ENCODE measurements at regions not wholly inside any gene's neighbourhood (a gene's known extent, or its start where the extent isn't known, plus 50 kb on each side); places are given as distances from the start of the nearest gene placed in this dataset.

DNA sequence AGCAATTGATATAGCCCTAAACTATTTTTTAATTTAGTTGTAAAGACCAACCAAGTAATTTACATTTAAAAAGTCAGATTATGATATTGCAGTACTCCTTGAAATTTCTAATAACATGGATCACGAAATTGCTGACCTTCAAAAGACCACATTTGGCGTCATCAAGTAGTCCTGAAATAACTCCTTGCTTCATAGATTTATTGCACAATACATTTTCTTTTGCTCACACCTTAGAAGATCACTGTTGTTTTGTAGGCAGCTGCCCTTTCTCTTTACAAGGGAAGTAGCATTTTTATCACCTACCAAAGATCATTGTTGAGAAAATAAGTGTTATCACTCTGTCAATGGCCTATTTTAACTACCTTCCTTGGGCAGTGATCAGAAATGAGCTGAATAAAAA lies 815.8 kb downstream of the METTL15 start:
- Histone ChIP-seq H3K27ac (replicated peaks) (no peak overlapping the region), H3K27me3 (ENCODE audit: insufficient read depth, poor library complexity, severe bottlenecking) (no peaks in the 10 kb centered on the region), H3K4me3 (replicated peaks; ENCODE audit: insufficient read depth, low read length) (no peak overlapping the region)
- TF ChIP-seq, protein P1, sequence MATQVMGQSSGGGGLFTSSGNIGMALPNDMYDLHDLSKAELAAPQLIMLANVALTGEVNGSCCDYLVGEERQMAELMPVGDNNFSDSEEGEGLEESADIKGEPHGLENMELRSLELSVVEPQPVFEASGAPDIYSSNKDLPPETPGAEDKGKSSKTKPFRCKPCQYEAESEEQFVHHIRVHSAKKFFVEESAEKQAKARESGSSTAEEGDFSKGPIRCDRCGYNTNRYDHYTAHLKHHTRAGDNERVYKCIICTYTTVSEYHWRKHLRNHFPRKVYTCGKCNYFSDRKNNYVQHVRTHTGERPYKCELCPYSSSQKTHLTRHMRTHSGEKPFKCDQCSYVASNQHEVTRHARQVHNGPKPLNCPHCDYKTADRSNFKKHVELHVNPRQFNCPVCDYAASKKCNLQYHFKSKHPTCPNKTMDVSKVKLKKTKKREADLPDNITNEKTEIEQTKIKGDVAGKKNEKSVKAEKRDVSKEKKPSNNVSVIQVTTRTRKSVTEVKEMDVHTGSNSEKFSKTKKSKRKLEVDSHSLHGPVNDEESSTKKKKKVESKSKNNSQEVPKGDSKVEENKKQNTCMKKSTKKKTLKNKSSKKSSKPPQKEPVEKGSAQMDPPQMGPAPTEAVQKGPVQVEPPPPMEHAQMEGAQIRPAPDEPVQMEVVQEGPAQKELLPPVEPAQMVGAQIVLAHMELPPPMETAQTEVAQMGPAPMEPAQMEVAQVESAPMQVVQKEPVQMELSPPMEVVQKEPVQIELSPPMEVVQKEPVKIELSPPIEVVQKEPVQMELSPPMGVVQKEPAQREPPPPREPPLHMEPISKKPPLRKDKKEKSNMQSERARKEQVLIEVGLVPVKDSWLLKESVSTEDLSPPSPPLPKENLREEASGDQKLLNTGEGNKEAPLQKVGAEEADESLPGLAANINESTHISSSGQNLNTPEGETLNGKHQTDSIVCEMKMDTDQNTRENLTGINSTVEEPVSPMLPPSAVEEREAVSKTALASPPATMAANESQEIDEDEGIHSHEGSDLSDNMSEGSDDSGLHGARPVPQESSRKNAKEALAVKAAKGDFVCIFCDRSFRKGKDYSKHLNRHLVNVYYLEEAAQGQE (IDR thresholded peaks at IDR 0.05; ENCODE audit: insufficient replicate concordance, low read depth), result no peak
- no peak for TF ChIP-seq SPI1 (IDR thresholded peaks at IDR 0.05; ENCODE audit: borderline replicate concordance, low read depth)
- TF ChIP-seq GABPA (IDR thresholded peaks at IDR 0.05; ENCODE audit: low read depth), result no peak
- TF ChIP-seq, protein P2, sequence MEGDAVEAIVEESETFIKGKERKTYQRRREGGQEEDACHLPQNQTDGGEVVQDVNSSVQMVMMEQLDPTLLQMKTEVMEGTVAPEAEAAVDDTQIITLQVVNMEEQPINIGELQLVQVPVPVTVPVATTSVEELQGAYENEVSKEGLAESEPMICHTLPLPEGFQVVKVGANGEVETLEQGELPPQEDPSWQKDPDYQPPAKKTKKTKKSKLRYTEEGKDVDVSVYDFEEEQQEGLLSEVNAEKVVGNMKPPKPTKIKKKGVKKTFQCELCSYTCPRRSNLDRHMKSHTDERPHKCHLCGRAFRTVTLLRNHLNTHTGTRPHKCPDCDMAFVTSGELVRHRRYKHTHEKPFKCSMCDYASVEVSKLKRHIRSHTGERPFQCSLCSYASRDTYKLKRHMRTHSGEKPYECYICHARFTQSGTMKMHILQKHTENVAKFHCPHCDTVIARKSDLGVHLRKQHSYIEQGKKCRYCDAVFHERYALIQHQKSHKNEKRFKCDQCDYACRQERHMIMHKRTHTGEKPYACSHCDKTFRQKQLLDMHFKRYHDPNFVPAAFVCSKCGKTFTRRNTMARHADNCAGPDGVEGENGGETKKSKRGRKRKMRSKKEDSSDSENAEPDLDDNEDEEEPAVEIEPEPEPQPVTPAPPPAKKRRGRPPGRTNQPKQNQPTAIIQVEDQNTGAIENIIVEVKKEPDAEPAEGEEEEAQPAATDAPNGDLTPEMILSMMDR (IDR thresholded peaks at IDR 0.05; ENCODE audit: insufficient read depth, low read length), result no peak
- no peak for TF ChIP-seq POLR2AphosphoS5 (IDR thresholded peaks at IDR 0.05; ENCODE audit: low read depth)
- DNase-seq (ENCODE audit: low read depth in 1 of 2, low spot score in 1 of 2), result no peak

DNA sequence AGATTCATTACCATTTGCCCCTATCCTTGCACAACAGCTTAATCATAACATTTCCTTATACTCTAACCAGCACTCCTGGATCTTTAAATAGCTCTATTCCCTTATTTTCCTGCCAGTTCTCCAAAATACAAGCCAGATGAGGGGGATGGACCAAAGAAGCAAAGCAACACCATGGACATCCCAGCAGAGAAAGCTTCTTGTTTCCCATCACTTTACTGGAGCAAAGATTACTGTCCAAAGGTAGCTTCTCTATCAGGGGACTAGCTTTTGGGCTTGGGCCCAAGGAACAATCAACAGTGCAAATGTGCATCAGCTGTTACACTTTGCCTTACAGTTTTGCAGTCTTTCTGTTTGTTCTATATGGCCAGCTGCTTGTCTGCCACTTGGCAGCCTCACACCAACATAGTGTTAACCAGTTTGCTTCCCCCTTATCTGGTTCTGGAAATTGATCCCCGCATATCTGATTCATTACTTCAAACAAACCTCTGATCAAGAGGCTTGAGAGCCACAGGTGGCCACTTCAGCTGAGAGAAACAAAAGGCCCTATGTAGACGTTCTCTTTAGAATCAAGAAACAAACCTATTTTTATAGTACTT lies 814.3 kb downstream of the METTL15 start:
- Histone ChIP-seq H3K27ac (replicated peaks) (no peak overlapping the region), H3K4me3 (replicated peaks; ENCODE audit: insufficient read depth, low read length) (no peak overlapping the region), H3K27me3 (ENCODE audit: insufficient read depth, poor library complexity, severe bottlenecking) (no peaks in the 10 kb centered on the region)
- no peak for DNase-seq (ENCODE audit: low read depth in 1 of 2, low spot score in 1 of 2)
- TF ChIP-seq POLR2AphosphoS5 (IDR thresholded peaks at IDR 0.05; ENCODE audit: low read depth) (no peak), SPI1 (IDR thresholded peaks at IDR 0.05; ENCODE audit: borderline replicate concordance, low read depth) (no peak), GABPA (IDR thresholded peaks at IDR 0.05; ENCODE audit: low read depth) (no peak)
- TF ChIP-seq, protein P2 (IDR thresholded peaks at IDR 0.05; ENCODE audit: insufficient read depth, low read length), result no peak
- TF ChIP-seq, protein P1 (IDR thresholded peaks at IDR 0.05; ENCODE audit: insufficient replicate concordance, low read depth), result no peak

DNA sequence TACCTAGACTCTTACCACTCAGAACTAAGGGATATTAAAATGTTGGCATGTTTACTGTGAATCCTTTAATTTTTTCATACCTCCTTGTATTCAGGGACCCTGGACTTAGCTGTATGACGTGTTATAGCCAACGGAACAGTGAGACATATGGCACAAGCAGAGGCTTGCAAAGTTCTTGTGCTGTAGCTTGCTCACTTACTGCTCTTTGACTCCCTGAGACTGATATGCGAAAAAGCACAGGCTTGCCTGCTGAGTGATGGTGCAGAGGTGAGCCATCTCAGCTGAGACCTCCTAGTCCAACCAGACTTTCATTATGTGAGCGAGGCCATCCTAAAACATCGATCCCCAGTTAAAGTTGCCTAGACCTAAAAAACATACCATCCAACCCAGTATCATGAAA lies 811.0 kb downstream of the METTL15 start:
- H3K27me3 ChIP-seq (ENCODE audit: insufficient read depth, poor library complexity, severe bottlenecking), result no peaks in the 10 kb centered on the region
- TF ChIP-seq POLR2AphosphoS5 (IDR thresholded peaks at IDR 0.05; ENCODE audit: low read depth), result no peak
- TF ChIP-seq, protein P2 (IDR thresholded peaks at IDR 0.05; ENCODE audit: insufficient read depth, low read length), result no peak
- TF ChIP-seq, protein P1 (IDR thresholded peaks at IDR 0.05; ENCODE audit: insufficient replicate concordance, low read depth), result no peak
- TF ChIP-seq SPI1 (IDR thresholded peaks at IDR 0.05; ENCODE audit: borderline replicate concordance, low read depth), result no peak
- no peak for TF ChIP-seq GABPA (IDR thresholded peaks at IDR 0.05; ENCODE audit: low read depth)
- DNase-seq (ENCODE audit: low read depth in 1 of 2, low spot score in 1 of 2), result no peak
- H3K27ac ChIP-seq (replicated peaks), result no peak overlapping the region
- no peak overlapping the region for H3K4me3 ChIP-seq (replicated peaks; ENCODE audit: insufficient read depth, low read length)

Measured in HL-60 (cell line).